GM21381 (cell line): ENCODE measurements at regions not wholly inside any gene's neighbourhood (a gene's known extent, or its start where the extent isn't known, plus 50 kb on each side); places are given as distances from the start of the nearest gene placed in this dataset.
A peak's percentile ranks its signal among the peaks of the same experiment; 100 is the strongest.
"Not testable (repeated sequence)": the region's sequence is repeated elsewhere in the genome, so short reads cannot be mapped to it uniquely, and the experiment has no call there.

Experiments
- ATAC-seq: cut with Tn5 transposase; IDR thresholded peaks from one replicate; pipeline ENCODE4 v1.9.1; 2021; ENCODE audit warnings: mild to moderate bottlenecking, moderate library complexity; ENCODE audit not compliant: unreplicated experiment

DNA sequence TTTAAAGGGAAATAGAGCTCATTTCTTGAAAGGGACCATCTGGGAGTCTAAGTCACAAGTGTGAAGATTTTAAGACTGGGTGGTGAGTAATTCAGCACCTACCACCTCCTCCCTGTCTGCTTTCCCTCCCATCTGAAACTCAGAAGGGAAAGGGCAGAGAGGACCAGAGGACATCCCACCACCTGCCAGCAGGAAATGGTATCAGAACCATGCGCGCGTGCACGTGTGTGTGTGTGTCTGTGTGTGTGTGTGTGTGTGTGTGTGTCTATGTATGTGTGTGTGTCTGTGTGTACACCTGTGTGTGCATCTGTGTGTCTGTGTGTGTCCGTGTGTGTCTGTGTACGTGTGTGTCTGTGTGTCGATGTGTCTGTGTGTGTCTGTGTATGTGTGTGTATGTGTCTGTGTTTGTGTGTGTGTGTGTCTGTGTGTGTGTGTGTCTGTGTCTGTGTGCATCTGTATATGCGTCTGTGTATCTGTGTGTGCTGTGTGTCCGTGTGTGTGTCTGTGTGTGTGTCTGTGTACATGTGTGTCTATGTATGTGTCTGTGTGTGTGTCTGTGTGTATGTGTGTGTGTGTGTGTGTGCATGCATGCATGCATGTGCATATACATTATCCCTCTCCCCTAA is 76.8 kb downstream of the ZFP36L2 start:
- peak; percentile 73 for ATAC-seq

DNA sequence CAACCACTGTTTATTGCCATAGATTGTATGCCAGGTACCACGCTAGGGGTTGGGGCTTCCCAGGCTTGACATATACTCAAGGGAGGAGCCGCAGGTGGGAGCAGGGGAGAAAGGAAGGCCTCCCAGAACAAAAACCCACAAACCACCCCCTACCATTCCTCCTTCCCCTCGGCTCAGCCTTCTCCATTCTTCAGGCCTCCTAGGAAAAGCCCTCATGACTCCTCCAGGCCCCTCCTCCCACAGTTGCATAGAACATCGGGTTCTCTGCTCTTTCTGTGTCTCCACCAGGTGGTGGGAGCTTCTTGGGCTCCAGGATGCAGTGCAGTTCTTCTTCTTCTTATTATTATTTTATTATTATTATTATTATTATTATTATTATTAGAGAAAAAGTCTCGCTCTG is 80.3 kb downstream of the ZFP36L2 start:
- ATAC-seq = no peak

DNA sequence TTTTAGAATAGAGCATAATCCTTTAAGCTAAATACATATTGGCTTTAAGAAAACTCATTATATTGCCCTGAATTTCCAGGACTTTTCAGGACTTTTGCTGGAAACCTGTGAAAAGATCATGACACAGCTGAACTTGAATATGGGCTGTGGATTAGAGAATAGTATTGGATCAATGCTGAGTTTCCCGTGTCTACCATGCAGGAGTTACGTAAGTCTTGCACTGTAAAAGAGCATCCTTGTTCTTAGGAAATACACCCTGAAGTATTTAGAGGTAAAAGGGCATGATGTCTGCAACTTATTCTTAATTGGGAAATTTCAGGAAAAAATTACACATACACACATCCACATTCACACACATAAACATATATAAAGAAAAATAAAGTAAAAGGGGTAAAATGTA is 82.1 kb downstream of the ZFP36L2 start:
- ATAC-seq = no peak

DNA sequence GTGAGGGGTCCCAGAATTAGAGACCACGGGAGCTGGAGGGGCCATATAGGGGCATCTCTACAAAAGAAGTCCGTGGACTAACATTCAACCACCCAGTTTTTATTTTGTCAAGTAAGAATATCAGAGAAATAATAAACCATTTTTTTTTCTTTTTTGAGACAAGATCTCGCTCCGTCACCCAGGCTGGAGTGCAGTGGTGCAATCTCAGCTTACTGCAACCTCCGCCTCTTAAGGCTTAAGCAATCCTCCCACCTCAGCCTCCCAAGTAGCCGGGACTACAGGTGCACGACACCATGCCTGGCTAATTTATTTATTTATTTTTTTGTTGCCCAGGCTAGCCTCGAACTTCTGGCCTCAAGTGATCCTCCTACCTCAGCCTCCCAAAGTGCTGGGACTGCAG is 82.7 kb downstream of the ZFP36L2 start:
- no peak for ATAC-seq

DNA sequence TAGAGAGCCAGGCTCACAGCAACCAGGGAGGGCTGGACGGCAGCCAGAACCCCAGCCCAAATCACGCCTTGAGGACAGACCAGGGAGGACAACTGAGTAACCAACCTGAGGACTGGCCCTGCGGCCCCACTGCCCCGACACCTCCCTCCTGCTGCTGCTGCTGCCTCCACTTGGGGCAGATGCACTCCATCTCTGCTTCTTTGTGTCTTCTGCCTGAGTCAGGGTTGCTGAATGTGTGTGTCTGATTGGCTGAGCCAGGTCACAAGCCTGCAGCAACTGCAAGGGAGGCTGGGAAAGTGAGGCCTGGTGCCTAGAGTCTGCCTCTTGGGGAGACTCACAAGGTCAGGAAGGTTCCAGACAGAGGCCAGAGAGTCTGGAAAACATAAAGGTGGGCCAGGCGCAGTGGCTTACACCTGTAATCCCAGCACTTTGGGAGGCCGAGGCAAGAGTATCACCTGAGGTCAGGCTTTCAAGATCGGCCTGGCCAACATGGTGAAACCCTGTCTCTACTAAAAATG is 83.4 kb downstream of the ZFP36L2 start:
- no peak for ATAC-seq

DNA sequence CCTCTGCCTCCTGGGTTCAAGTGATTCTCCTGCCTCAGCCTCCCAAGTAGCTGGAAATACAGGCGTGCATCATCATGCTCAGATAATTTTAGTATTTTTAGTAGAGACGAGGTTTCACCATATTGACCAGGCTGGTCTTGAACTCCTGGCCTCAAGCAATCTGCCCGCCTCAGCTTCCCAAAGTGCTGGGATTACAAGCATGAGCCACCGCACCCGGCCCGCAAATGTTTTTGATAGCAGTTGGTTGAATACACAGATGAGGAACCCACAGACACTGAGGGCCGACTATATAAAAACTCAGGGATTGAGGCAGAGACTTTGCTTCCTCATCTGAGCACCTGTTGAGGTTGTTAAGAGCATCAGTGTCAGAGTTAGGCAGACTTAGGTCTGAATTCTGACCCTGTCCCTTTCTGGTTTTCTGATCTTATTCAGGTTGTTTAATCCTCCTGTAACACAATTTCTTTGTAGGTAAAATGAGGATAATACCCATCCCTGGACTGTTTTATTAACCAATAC is 84.7 kb downstream of the ZFP36L2 start:
- ATAC-seq = not testable (repeated sequence)

DNA sequence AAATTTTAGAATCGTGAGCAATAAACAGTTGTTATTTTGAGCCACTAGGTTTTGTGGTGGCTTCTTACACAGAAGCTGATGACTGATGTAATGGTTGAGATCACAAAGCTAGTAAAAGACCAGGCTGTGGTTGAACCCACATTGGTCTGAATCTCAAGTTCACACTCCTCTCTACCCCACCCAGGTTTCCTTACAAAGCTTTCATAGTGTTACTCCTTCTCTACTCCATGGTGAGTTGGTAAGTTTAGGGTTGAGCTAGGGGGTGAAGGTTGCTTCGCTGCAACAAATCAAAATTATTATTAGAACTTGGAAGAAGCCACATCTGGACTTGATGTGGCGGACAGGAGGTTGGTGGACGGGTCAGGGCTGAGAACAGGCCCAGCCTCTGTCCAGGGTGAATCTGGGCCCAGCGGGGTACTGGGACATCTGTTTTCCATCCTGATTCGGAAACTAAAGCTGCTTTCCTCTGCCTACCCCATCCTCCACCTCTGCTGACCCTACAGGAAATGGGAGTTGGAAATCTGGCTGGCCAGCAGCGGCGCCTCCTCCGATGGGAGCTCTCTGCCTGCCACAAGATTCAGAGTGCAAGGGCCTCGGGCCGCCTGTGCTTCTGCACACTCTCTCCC is 86.3 kb downstream of the ZFP36L2 start:
- no peak for ATAC-seq

DNA sequence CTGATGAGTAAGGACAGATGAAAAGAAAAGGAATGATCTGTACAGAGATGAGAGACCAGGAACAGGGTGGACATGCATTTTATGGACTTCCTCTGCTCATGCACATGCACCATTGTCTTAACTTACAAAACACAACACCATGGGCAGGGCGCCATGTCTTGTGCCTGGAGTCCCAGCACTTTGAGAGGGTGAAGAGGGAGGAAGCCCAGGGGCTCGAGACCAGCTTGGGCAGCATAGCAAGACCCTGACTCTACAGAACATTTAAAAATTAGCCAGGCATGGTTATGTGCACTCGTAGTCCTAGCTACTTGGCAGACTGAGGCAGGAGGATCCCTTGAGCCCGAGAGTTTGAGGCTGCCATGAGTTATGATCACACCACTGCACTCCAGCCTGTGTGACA is 86.9 kb downstream of the ZFP36L2 start:
- no peak for ATAC-seq

DNA sequence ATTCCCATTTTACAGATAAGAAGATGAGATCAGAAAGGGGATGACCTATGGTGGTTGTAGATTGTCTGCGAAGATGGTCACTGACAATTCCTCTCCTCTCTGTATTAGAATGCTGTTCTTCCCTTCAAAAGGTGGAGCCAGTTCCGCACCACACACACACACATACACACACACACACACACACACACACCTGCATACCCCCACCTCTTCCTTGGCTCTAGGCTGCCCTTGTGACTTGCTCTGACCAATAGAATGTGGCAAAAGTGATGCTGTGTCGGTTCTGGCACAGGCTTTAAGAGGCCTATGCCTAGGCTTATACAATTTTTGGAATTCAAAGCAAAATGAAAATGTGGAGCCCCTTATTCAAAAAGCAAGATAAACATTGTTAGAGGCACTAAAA is 88.0 kb downstream of the ZFP36L2 start:
- no peak for ATAC-seq

DNA sequence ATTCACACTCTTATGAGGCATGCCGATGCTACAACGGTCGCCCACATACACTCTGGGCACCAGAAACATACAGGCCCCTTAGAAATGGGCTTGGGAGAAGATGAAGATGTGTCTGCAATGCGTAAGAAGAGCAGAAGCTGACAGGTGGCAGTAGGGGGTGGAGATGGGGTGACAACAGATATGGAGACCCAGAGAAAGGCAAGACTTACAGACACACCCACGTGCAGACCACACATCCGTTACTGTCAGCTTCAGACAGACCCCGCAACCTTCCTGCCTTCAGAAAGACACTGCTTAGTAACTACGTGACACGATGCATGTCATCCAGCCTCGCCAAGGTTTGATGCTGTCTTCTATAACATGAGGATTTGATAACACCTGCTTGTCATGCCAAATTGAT is 89.5 kb downstream of the ZFP36L2 start:
- ATAC-seq = no peak

DNA sequence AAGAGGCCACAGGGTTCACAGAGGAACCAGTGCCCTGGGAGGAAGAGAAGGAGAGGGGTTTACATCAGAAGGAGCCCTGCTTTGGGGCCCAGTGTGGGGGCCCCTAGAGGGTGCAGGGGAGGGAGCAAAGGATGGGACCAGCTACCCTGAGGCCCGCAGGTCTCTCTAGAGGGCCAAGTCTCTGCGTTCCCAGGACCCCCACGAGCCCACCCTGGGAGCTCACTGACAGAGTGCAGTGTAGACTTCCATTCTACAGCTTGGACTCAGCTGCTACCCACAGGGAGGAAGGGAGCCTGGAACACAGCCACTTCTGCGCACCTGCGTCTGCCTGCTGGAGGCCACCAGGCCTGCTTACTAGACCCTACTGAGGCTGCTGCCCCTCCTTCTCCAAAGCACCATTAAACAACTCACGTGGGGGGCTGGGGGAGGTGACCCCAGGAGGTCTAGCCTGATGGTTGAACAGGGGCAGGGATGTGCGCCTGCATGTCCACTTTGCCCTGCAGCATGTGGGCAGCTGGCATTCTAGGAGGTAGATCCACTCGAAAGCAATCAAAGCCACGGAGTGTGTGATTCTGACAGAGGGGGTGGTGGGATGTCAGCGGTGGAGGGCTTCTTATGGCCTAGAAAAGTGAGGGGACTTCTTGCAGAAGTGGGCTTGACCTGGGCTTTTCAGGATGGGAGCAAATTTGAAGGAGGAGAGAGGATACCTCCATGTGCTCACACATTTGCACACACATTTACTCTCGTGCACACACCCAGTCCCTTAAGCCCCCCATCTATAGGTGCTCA is 90.2 kb downstream of the ZFP36L2 start:
- ATAC-seq = no peak

DNA sequence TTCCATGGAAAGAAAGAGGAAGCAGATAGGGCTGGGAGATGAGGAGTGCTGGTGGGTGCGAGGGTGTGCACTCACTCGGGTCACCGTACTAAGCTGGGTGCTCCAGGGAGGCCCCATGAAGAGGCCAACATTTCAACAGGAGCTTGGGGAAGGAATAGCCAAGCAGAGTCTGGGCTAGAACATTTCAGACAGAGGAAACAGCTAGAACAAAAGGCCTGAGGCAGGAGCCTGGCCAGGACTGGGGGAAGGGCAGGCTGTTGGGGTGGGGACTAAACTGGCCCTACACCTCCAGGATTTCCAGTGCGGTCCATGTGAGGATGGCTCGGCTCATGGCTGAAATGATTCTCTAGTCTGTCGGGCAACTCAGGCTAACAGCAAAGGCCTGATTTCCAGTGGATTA is 90.8 kb downstream of the ZFP36L2 start:
- no peak for ATAC-seq

DNA sequence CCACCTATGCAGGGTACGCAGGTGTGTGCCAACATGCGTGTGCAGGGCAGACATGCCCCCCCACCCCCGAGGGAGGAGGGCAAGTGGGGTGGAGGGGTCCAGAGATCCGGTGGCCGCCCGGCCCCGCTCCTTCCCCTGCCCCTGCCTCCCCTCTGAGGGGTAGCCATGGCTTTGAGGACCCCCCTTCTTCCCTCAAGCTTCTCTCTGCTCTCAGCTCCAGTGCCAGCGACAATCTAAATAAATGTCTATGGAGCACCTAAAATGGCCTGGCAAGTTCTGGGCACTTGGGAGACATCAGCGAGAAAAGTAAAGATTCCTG is 91.9 kb downstream of the ZFP36L2 start:
- no peak for ATAC-seq

DNA sequence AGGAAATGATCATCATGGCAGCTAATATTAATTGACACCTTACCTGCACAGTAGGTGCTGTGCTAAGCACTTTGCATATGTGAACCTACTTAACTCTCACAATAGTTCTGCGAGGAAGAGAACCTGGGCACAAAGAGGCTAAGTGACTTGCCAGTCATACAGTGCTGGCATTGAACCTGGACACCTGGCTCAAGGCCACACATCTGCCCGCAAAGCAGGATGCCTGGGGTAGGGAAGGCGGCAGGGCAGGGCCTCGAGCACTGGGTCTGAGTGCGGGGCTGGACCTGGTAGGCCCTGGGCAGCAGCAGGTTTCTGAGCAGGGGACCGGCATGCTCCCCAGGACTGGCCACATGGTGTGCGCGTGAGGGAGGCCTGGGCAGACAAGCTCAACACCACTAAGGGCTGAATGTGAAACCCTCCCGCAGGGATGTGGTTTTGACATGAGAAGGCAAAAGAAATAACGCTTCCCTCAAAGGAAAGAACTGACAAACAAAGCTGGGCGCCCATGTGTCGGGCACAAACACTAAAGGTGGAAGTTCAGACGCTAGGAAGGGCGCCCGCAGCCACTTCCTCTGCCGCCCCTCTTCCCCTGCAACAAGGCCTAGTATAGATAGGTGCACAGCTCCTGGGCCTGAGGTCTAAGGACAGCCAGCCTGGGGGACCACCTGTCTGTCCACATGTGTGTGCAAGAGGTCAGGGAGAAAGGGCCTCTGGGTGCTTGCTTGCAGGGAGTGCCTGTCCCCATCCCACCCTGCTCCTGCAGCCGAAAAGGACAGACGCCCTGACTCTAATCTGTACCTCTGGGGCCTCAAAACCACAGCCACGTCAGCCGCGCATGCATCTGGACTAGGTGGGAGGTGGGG is 92.5 kb downstream of the ZFP36L2 start:
- peak; percentile 43 for ATAC-seq

DNA sequence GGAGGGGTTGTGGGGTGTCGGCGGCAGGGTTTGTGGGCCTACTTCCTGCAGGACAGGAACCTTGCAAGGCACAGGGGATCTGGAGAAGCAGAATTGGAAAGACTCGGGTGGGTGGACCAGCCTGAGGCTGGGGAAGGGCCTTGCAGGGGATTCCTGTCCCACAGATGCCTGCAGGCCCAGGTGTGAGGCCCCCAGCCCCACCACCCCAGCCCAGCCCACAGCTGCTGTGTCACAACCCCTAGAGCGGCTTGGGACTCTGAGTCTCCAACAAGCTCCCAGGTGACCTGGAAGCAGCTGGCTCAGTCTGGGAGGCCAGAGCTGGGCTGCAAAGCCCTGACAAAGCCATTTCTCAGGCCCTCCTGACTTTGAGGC is 93.1 kb downstream of the ZFP36L2 start:
- no peak for ATAC-seq

DNA sequence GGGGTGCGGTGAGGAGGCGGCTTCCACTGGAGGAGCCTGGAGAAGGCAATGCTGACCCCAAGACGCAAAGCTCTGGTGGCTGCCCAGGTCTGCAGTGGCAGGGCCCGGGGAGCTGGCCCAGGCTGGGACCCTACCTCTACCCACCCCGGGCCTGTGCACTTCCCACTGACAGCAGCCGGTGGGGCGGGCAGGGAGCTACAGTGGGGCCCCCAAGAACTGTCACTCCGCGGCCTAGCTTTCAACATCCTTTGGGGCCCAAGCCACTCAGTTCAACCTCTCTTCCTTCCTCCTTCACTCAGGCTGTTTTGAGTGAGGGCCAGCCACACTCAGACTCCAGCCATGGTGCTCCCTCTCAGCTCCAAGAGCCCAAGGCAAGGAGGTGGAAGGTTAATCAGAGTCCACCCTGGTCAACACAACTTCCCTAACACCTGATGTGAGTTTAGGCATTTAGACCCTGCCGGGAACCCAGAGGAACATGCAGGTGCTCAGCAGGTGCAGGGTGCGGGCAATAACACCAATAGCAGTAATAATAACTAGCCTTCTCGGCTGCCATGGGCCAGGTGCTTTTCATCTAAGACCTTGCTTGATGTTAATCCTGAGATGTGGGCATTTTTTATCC is 93.6 kb downstream of the ZFP36L2 start:
- ATAC-seq = no peak

DNA sequence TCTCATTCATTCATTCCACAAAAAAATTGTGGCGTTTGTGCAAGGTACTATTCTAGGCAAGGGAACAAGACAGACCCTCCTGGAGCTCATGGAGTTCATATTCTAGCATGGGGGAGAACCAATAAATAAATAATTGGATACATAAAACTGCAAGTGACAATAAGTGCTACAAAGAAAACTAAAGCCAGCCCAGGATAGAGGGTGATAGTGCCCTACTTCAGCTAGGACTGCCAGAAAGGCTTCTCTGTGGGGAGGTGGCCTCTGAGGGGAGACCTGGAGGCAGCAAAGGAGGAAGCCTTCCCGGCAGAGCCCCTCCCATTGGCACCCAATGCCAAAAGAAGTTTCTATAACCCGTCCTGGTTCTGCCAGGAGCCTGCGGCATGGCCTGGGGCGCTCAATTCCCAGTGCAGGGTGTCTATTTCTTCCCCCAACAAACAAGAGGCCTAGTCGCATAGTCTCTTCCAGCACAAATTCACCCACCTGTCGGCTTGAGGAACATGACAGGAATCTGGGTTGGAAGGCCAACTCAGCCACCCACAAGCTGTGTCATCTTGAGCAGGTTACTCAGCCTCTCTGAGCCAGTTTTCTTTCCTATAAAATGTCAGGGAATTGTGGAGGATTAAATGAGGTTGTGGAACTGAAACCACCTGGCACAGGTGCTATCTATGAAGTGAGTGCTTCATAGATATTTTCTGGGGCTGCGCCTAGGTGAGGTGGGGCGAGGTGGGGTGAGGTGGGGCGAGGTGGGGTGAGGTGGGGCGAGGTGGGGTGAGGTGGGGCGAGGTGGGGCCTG is 94.3 kb downstream of the ZFP36L2 start:
- ATAC-seq = no peak

DNA sequence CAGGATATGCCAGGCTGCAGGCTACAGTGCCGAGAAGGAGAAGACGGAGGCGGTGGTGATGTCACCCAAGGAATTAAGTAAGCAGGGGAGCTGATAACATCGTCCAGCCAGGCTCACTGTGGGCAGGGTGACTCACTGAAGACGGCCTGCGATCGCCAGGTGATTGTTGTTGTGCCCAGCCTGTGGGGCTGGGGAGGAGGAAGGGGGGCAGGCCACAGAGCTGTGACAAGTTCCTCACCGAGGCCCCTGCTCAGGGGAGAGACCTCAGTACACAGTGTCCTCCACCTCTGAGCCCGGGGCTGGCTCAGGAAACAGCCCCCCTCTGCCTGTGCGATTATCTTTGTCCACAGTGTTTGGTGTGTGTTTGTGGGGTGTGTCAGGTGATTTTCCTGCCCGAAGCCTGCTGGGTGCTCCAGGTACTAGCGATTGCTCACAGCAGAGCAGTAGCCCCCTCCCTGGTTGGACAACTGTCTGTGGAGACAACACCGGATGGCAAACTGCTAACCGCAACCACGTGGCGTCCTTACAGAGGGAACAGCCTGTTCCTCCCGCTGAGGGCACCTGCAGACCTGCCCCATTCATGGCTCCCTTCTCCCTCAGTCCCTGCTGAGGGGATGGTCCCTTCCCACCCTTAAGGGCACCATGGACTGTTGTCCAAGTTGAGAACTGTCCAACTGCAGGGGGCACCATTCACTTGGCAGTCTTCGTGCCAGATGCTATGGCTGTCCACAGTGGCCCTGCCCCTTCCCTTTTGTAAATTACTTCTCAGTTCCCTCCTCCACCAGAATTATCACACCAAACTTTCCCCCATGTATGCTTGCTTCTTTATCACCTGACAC is 95.1 kb downstream of the ZFP36L2 start:
- peak; percentile 42 for ATAC-seq

DNA sequence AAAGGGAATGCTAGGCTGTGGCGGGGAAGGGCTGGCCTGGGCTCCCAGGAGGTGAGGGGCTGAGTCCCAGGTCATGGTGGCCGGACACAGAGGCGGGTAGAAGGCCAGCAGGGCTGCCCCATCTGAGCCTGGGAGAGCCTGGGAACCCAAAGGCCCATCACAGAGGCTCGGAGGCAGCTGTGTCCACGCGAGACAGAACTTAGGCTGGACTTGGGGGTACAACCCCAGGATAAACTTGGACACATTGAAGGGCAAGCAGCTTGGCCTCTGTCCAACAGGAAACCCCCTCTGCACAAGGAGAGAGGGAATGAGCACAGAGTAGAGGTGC is 95.9 kb downstream of the ZFP36L2 start:
- no peak for ATAC-seq
